Activated CD8-positive, alpha-beta memory T cell treated with anti-CD3 and anti-CD28 coated beads, Interleukin-2, amount 50 U/mL, for 4 hours (primary cell): ENCODE measurements at regions not wholly inside any gene's neighbourhood (a gene's known extent, or its start where the extent isn't known, plus 50 kb on each side); places are given as distances from the start of the nearest gene placed in this dataset.
"Not testable (repeated sequence)": the region's sequence is repeated elsewhere in the genome, so short reads cannot be mapped to it uniquely, and the experiment has no call there.

Experiments
- DNase-seq: peaks from one replicate; pipeline ENCODE4 v3.0.0-alpha.2; 2020

DNA sequence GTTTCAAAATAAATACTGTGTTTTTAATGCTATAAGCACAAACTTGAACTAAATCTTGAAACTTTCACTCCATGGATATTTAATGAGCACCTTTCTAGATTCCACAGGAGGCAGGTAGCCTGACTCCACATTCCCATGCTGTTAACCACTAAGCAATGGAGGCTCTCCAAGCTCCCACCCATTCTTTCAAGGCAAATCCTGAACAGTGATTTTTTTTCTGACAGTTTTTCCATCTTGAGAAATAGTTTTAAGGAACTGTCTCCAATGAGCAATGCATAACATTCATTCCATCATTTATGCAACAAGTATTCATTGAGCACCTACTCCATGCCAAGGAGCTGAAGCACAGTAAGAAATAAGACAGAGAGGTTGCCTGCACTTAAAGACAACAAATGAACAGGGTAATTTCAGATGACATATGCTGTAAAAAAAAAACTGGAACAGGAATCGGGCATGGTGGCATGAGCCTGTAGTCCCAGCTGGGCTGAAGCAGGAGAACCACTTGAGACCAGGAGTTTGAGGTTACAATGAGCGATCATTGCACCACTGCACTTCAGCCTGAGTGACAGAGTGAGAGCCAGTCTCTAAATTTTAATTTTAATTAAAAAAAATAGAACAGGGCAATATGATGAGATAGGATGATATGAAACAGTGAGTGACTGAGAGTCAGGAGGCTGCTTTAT is 102.3 kb upstream of the CPSF6 start:
- no peak for DNase-seq

DNA sequence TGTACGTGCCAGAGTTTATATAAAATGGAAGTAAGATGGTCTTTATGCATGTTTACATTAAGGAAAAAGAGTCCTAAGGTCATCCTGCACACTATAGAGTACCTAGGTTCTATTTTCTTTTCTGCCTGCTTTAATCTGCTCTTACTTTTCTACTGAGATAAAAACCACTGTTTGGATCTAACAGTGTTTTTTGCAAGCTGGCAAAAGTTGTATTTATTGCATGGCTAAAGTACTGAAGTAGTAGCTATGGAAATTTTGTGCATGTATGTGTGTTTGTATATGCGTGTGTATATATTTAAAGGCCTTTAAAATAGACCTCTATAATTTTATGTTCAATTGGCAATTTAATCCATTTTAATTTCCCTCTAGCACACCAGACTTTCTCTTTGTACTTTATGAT is 98.3 kb upstream of the CPSF6 start:
- DNase-seq: no peak

DNA sequence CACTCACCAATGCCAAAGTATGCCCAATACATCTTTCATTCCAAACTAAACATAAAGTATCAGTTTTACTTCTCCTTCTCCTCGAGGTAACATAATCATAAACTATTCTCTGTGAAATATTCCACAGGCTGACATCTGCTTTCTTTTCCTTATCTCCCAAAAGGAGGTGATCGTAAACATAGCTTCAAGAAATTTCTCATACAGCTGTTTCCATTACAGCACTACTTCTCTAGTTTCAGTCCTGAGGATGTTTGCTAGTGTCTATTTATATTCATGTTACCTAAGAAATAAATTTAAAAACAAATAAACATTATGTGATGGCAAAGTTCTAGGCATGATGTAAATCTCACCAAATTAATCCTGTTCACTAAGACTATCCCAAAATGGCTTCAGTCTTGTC is 90.1 kb upstream of the CPSF6 start:
- no peak for DNase-seq

DNA sequence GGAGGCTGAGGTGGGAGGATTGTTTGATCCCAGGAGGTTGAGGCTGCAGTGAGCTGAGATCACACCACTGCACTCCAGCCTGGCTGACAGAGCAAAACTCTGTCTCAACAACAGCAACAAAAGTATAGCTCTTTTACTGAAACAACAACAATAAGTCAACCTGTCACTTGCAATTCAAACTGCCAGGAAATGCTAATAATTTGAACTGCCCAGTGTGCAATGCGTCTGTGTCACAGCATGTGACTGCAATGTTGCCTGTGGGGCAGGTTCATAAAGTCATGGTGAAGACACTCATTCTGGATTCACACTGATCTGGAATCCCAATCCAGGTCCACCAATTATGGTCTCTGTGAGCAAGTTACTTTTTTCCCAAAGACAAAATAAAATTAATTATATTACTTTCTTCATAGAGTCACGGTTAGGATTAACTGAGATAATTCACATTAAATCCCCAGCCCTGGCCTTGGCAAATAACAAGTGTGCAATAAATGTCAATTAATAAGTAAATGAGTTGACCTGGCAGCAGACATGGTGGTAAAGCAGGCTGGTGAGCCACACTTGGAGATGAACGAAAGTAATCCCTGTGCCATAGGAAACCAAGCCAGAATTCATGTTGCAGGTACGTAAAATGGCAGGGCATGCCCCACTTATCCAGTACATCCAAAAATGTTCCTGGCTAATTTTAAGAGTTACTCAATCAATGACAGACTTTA is 89.1 kb upstream of the CPSF6 start:
- DNase-seq: no peak

DNA sequence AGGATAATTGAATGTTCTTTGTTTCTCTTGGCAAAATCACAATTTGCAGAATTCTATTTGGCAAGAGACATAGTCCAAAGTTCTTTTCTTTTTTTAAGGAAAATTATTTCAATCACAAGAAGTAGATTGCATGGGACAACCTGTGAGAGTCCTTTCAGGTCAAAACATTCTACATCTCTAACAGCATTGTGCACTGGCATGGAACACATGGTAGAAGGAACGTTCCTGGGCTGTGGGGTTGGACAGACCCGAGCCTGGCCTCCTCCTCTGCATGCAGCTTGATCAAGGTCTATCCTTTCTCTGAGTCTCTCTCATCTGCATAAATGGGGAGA is 88.6 kb upstream of the CPSF6 start:
- no peak for DNase-seq

DNA sequence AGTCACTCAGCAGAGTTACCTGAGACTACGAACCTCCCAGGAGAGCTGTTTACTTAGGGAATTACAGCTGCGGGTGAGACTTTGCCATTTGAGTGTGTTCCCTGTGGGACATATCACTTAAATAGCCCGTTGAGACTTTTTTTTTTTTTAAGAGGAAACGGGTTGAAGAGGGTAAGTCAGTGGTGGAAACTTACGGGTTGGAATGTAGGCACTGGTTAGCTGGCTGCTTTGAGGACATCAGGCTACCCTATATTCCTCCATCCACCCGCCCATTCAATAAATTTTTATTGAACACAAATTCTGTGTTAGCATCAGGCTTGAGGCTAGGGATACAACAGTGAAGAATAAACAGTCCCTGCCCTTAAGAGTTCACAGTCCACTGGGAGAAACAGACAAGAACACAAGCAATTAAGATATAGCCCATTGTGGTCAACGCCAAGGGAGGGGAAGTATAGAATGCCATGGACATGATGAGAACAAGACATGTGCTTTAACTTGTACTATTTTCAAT is 88.1 kb upstream of the CPSF6 start:
- DNase-seq: no peak

DNA sequence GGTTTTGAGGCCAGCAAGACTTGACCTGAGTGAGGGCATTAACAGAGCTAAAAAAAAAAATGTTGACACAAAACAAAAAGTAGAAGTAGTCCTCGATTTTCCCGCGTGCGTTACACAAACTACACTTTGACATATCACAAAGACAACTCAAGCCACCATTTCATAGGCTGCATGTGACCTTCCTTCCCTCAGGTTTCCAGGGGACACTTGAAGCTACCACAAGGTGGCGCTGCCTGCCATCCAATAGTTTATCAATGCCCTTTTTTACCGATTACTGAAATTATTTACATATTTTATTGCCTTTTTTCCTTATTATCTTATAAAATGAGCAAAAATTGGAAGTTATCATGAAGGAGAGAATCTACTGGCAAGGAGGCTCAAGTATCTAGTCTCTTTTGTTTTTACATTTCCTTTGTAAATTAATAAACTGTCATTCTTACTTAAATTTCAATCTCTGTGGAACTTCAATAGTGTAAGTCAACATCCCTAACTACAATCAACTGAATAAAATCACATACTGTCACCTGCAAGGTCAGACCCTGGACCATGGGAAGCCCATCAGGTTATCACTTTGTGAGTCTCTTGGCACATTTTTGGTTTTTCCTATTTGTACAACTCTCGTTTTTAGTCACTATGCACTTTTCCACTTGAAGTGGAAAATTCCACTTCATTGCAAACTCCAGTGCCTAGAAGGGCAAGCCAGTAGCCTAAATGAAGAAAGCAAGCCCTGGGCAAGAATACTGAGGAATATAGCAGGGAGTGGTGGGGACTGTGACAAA is 84.6 kb upstream of the CPSF6 start:
- DNase-seq: peak; percentile 80

DNA sequence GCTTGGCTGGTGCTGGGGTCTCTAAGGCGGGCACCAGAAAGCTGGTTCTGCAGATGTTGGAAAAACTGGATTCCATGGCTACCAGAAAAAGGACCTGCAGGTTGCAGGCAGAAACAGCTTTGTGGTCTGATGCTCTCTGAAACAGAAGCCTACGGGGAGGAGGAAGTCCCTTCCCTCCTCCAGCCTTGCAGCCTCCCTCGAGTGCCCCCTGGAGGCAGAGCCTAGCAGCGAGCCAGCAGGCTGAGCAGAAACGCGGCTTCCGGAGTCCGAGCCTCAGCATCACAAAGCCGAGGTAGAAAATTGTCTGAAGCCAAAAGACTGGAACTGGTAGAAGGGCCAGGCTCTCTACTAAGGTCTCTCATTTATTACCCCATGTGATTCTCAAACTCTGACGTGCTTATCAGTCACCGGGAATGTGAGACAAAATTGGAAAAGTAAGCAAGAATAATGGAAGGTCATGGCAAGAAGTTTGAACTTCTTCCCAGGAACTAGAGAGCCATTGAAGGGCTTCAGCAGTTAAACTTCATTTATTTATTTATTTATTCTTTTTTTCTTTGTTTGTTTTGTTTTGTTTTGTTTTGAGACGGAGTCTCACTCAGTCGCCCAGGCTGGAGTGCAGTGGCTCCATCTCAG is 82.2 kb upstream of the CPSF6 start:
- peak; percentile 90 for DNase-seq

DNA sequence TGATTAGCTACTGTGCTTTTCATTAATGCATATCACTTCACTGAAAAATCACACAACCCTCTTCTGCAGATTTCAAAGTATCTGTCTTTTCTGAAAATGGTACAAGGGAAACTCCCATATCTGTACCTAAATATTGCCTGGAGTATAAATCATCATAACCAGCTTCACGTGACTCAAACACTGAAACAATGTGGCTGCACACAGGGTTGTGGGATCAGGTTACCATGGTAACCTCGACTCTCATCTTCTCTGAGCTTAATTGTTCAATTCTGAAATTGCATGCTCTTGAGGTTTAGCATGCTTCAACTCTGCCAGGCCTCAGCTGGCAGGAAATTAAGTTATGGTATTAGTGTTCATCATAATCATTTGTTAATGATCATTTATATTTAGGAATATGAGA is 77.5 kb upstream of the CPSF6 start:
- no peak for DNase-seq

DNA sequence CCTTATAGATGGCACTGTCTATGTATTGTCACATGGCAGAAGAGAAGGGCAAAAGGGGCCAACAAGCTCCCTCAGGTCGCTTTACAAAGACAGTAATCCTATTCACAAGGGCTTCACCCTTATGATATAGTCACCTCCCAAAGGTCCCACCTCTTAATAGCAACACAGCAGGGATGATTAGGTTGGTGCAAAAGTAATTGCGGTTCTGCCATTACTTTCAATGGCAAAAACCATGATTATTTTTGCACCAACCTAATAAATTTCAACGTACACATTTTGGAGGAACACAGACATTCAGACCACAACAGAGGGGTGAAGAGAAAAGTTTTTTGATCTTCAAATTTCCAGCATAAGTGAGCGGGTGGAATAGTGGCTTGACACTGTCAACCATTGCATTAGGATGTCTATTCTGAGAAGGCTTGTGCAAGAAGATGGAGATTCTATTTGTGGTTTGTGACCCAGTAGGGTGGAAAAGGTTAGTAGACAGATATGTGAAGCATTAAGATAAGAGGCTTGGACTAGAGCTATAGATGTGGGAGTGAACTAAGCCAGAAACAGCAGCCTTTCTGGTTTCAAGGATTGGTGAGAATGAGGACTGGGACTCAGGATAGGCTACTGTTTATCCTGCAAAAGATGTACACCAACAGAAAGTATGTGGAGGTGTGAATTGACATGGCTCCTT is 75.5 kb upstream of the CPSF6 start:
- no peak for DNase-seq

DNA sequence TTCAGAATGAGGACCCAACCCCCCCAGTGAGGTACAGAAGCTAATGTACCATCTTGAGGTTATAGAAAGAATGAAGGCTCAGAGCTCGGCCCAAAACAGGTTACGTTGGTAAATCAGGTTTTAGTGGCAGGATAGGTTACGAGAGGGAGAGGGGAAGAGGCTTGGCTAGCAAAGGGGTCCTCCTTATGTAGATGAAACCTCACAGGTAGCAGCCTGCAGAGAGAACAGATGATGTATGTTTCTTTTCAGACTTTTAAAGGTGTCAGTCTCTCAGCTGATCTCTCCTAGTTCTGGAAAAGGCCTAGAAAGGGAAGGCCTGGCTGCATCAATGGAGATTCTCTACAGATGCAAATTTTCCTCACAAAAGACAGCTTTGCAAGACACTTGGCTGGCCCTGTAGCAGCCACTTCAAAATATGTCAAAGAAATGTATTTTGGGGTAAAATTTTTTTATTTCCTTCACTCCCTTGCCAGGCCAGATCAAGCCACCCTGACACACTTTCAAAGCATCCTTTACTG is 71.7 kb upstream of the CPSF6 start:
- DNase-seq: no peak

DNA sequence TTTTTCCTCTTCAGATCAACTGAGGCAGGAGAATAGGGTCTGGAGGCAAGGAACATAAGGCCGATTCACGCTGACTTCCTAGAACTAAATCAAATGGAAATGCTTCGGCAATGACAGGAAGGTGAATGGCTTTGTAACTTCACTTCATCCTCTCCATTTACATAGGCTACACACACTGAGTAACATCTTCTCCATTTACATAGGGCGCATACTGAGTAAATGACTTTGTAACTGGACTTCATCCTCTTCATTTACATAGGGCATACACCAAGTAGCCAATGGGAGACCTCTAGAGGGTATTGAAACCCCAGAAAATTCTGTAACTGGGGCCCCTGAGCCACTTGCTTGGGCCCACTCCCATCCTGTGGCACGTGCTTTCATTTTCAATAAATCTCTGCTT is 71.0 kb upstream of the CPSF6 start:
- no peak for DNase-seq

DNA sequence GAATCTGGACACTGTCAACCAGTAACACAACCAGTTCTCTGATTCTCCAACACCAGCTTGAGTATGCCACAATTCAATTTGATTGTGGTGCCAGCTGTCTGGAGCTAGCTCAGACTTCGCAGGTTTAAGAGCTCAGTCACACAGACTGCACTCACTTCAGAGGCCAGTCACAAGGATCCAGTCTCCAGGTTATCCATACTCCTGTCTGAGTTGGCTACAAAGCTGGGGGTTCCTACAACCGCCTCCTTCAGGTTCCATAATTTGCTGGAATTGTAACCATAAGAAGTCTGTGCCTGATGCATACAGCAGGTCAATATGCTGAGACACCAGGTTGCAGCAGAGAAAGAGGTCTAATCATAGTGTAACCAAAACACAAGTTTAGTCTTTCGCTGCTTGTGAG is 70.5 kb upstream of the CPSF6 start:
- no peak for DNase-seq

DNA sequence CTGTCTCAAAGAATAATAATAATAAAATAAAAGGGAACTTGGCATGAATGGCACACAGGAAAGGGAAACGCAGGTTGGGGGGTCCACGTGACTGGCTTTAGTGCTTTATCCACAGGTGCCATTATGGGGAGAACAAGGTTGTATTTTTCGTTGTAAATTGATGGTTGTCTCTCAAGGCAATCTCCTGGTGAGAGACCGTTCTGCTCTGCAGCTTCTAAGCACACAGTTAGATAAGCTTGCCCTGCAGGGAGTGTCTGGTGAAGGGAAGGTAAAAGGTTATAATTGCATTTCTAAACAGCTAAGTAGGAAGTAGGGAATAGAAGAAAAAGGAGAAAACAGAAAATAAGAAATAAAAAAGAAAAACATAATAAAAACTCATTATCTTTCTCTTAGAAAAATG is 69.1 kb upstream of the CPSF6 start:
- DNase-seq: no peak

DNA sequence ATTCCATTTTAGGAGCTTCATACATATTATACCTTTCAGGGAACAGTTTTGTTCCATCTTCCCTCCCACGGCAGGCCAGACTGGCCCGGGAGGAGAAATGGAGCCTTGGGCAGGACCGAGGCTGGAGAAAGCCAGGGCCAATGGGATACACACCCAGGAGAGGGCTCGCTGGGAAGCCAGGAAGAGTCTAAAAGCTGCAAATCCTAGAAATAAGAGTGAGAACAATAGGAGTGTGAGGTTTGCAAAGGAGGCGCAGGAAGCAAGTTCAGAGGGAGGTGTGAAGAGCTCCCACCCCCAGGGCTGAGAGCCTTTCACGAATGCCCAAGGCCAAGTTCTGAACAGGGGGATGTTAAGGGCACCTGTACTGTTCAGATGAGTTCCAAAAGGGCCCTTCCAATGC is 67.5 kb upstream of the CPSF6 start:
- no peak for DNase-seq

DNA sequence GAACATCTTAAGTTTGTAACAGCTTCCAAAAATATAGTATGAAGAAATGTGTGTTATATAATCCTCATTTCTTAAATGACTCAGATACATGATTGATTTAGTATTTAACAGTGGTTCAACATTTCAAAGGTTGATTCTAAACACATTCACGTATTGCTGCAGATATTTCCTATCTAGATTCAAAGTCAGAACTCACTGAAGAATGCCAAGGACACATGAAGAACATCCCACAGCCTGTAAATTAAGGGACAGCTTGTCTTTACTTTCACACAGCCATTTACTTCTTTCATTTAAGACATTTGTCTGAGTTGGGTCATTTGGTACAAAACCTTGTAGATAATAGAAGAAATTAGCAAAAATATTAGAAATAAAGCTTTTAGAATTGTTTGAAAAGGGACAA is 66.9 kb upstream of the CPSF6 start:
- no peak for DNase-seq

DNA sequence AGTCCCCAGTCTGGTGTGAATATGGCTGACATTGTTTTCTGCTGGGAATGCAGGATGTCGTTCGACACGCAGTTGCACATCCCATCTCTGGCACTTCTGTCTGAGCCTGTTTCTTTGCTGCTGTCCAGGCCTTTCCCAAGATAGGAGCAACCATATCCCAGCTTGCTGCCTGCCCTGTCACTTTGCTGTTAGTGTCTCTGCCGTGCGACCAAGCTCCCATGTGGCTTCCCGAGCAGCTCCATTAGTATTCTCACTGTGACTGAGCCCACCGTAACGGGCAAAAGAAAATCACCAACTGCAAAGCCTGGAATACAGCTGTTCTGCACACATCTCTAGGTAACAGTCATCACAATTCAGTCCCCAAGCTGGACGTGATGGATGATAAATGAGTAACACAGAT is 66.0 kb upstream of the CPSF6 start:
- no peak for DNase-seq

DNA sequence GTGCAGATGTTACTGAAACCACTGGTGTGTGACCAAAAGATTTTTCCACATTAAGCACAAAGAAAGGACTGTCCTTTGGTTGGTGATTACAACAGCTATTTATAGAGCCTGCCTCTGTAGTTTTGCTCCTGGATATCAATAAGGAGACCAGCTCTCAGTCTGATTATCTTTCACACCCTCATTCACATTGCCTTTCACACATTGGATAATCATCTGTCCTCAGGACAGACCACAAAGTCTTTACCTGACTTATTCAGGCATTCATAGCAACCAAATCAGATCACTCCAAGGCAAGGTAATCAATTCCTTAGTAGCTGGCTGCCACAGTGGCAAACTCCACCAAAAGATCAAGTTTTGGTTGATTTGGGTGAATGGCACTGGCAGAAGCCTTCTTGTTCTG is 59.6 kb upstream of the CPSF6 start:
- no peak for DNase-seq

DNA sequence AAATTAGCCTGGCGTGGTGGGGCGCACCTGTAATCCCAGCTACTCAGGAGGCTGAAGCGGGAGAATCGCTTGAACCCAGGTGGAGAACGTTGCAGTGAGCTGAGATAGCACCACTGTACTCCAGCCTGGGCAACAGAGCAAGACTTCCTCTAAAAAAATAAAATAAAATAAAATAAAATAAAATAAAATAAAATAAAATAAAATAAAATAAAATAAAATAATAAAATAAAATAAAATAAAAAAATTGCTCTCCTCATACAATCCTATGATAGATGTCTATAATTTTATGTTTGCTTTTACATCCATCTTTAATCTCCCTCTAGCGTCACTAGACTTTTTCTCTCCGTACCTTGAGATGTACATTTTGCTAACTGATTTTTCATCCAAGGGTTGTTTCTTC is 51.8 kb upstream of the CPSF6 start:
- DNase-seq: not testable (repeated sequence)

DNA sequence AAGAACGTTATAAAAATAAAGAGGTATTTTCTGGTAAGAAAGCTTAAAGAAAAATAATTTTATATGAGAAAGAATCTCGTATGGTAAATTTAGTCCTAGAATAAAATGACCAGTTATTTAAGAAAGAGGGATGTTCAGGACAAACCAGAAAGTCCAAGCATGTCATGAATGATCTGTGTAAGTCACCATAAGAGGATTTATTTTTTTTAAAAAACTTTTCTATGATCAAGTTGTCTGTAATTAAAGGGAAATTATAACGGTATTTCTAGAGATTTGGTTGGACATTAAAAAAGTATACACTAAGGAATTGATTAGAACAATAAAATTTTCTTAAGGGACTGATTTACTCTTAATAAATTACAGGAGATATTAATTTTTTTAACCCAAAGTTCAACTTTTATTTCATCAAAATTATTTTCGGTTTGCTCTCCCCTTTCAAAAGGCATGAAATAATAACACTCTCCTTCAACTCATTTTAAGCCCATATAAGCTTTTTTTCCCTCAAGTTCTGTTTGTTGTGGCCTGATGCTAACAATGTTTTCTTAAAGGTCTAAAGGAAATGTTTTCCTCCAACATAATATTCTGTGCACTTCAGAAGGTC is 49.9 kb upstream of the CPSF6 start:
- DNase-seq: no peak
